ENCODE measurements at regions not wholly inside any gene's neighbourhood (a gene's known extent, or its start where the extent isn't known, plus 50 kb on each side); places are given as distances from the start of the nearest gene placed in this dataset.

DNA sequence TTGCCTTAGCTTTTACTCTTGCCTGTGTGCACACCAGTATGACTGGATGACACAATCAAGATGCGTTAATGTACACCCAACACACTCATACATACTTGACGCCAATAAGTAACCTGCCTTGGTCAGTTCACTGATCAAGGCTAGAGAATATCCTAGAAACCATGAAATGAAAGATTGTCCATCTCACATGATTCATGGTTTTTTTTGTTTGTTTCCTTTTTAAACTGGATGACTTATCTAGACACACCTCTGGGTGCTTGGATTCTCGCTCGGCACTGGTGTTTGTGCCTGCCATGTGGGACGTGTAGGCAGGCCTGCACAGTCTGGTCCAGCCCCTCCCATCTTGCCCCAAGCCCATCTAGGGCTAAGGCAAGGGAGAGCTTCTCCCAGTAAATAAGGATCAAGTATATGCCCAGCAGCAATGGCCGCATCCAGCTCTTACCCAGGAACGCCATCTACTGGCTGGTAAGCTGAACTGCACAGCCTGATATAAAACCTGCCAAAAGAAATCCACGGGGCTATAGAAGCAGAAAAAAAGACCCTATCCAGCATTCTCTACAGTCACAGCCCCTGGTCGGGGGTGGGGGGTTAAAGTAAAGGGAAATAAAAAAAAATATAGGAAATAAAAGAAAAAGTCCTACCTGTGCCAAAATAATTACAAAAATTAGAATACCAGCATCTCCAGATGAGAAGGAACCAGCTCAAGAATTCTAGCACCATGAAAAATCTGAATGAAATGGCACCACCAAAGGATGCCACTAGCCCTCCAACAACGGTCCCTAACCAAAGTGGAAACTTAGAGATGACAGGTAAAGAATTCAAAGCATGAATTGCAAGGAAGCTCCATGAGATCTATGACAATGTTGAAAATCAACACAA lies 73.3 kb downstream of the OTOR start:
- TF ChIP-seq RAD21 (conservative IDR thresholded peaks at IDR 0.05), result no peak
- TF ChIP-seq, protein P1, sequence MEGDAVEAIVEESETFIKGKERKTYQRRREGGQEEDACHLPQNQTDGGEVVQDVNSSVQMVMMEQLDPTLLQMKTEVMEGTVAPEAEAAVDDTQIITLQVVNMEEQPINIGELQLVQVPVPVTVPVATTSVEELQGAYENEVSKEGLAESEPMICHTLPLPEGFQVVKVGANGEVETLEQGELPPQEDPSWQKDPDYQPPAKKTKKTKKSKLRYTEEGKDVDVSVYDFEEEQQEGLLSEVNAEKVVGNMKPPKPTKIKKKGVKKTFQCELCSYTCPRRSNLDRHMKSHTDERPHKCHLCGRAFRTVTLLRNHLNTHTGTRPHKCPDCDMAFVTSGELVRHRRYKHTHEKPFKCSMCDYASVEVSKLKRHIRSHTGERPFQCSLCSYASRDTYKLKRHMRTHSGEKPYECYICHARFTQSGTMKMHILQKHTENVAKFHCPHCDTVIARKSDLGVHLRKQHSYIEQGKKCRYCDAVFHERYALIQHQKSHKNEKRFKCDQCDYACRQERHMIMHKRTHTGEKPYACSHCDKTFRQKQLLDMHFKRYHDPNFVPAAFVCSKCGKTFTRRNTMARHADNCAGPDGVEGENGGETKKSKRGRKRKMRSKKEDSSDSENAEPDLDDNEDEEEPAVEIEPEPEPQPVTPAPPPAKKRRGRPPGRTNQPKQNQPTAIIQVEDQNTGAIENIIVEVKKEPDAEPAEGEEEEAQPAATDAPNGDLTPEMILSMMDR (IDR thresholded peaks at IDR 0.05; ENCODE audit: poor library complexity, severe bottlenecking), result peak; percentile 47
- no peak for TF ChIP-seq POLR2AphosphoS5 (IDR thresholded peaks at IDR 0.05)
- no peak for TF ChIP-seq EZH2 (IDR thresholded peaks at IDR 0.05; ENCODE audit: borderline replicate concordance, insufficient read depth, low read length, poor library complexity, severe bottlenecking)
- TF ChIP-seq REST (IDR thresholded peaks at IDR 0.05; ENCODE audit: borderline replicate concordance), result no peak
